CD14-positive monocyte (primary cell): ENCODE measurements at regions not wholly inside any gene's neighbourhood (a gene's known extent, or its start where the extent isn't known, plus 50 kb on each side); places are given as distances from the start of the nearest gene placed in this dataset.

Source experiments
- DNase-seq, 3 donors: peaks; one replicate each; pipeline ENCODE4 v3.0.0-alpha.2; 2011 to 2022
- H2AFZ ChIP-seq: 2 replicates; pipeline ENCODE4 v1.6.0; 2012; ENCODE audit warnings: mild to moderate bottlenecking, low read depth, low read length, inconsistent platforms; ENCODE audit not compliant: insufficient read depth, poor library complexity, severe bottlenecking
- H3K27ac ChIP-seq, 2 donors: 1 replicate in 1 of 2; 2 replicates in 1 of 2; pipeline ENCODE4 v1.5.1; 2012 to 2013; ENCODE audit warnings: low read length in 2 of 2, control low read depth in 1 of 2, inconsistent platforms in 1 of 2, low read depth in 1 of 2, mild to moderate bottlenecking in 1 of 2
- H3K27me3 ChIP-seq, 2 donors: one replicate each; pipeline versions ENCODE4 v1.6.0 to v1.6.1; 2011 to 2013; ENCODE audit warnings: low read length in 2 of 2; ENCODE audit not compliant: control insufficient read depth in 2 of 2, insufficient read depth in 2 of 2
- H3K36me3 ChIP-seq, 2 donors: replicated peaks in 1 of 2; 1 replicate in 1 of 2; 2 replicates in 1 of 2; pipeline versions ENCODE4 v1.5.1 to v1.6.1; 2012 to 2013; ENCODE audit warnings: low read length in 2 of 2, control low read depth in 1 of 2, inconsistent platforms in 1 of 2, mild to moderate bottlenecking in 1 of 2; ENCODE audit not compliant: insufficient read depth in 2 of 2, control insufficient read depth in 1 of 2
- H3K4me1 ChIP-seq, 2 donors: 1 replicate in 1 of 2; 2 replicates in 1 of 2; pipeline versions ENCODE4 v1.5.1 to v1.6.1; 2012 to 2013; ENCODE audit warnings: low read length in 2 of 2, control low read depth in 1 of 2, inconsistent platforms in 1 of 2, mild to moderate bottlenecking in 1 of 2, moderate library complexity in 1 of 2; ENCODE audit not compliant: insufficient read depth in 2 of 2, control insufficient read depth in 1 of 2
- H3K4me2 ChIP-seq: replicated peaks from 2 replicates; pipeline ENCODE3; 2012; ENCODE audit warnings: low read length, moderate library complexity, mild to moderate bottlenecking; ENCODE audit not compliant: poor library complexity, severe bottlenecking; ENCODE audit errors: extremely low read depth
- H3K4me3 ChIP-seq, 3 experiments: fragments of 200-600 bp in 1 of 3; sonication (generic) in 1 of 3; replicated peaks in 1 of 3; 1 replicate in 2 of 3; 2 replicates in 1 of 3; pipeline ENCODE4 v1.5.1; 2011 to 2013; ENCODE audit warnings: low read length in 3 of 3, mild to moderate bottlenecking in 3 of 3, control low read depth in 2 of 3, low read depth in 2 of 3, inconsistent platforms in 1 of 3, moderate library complexity in 1 of 3
- H3K79me2 ChIP-seq: 2 replicates; pipeline ENCODE4 v1.6.0; 2012; ENCODE audit warnings: mild to moderate bottlenecking, control low read depth, inconsistent platforms, low read length, moderate library complexity; ENCODE audit not compliant: insufficient read depth
- H3K9ac ChIP-seq: 2 replicates; pipeline ENCODE4 v1.6.0; 2017; ENCODE audit warnings: low read length, mild to moderate bottlenecking; ENCODE audit not compliant: insufficient read depth, poor library complexity, severe bottlenecking
- H3K9me3 ChIP-seq, 2 donors: replicated peaks in 1 of 2; 1 replicate in 1 of 2; 2 replicates in 1 of 2; pipeline versions ENCODE4 v1.5.1 to v1.6.1; 2012 to 2013; ENCODE audit warnings: low read length in 2 of 2, control low read depth in 1 of 2; ENCODE audit not compliant: control insufficient read depth in 1 of 2, insufficient read depth in 1 of 2
- H4K20me1 ChIP-seq: 2 replicates; pipeline ENCODE4 v1.6.0; 2012; ENCODE audit warnings: mild to moderate bottlenecking, low read length, control low read depth, moderate library complexity; ENCODE audit not compliant: insufficient read depth
- H3K27ac Mint-ChIP-seq, 7 donors: one replicate each; pipeline ENCODE4 v1.8.0; 2020; ENCODE audit warnings: mild to moderate bottlenecking in 7 of 7, mixed read lengths in 7 of 7, moderate library complexity in 6 of 7, inconsistent platforms in 2 of 7
- H3K27me3 Mint-ChIP-seq, 3 donors: one replicate each; pipeline ENCODE4 v1.8.0; 2021 to 2022; ENCODE audit warnings: low read depth in 3 of 3, mild to moderate bottlenecking in 3 of 3, mixed read lengths in 3 of 3, moderate library complexity in 3 of 3, inconsistent platforms in 1 of 3
- H3K36me3 Mint-ChIP-seq, 2 donors: one replicate each; pipeline ENCODE4 v1.8.0; 2020; ENCODE audit warnings: mixed read lengths in 2 of 2, inconsistent platforms in 1 of 2, mild to moderate bottlenecking in 1 of 2
- H3K4me1 Mint-ChIP-seq: one replicate; pipeline ENCODE4 v1.8.0; 2020; ENCODE audit warnings: mild to moderate bottlenecking, mixed read lengths
- H3K4me3 Mint-ChIP-seq, 2 donors: one replicate each; pipeline ENCODE4 v1.8.0; 2020; ENCODE audit warnings: mild to moderate bottlenecking in 2 of 2, mixed read lengths in 2 of 2, moderate library complexity in 1 of 2
- H3K9me3 Mint-ChIP-seq, 7 donors: one replicate each; pipeline ENCODE4 v1.8.0; 2020 to 2022; ENCODE audit warnings: mixed read lengths in 7 of 7, mild to moderate bottlenecking in 6 of 7, moderate library complexity in 6 of 7, inconsistent platforms in 2 of 7
- CTCF ChIP-seq: fragments of 200-600 bp; IDR thresholded peaks from one replicate; pipeline ENCODE4 v1.8.0; 2022; ENCODE audit warnings: antibody characterized with exemption, mild to moderate bottlenecking
- WGBS: methylation state at CpG from one replicate; pipeline ENCODE4 v1.1.5; 2013; ENCODE audit warnings: missing lambda C conversion rate; ENCODE audit not compliant: insufficient coverage; 5-methylcytosine and 5-hydroxymethylcytosine counted together
- intact Hi-C, 2 donors: fragments of 100-400 bp; cut with micrococcal nuclease; formaldehyde crosslinking; loops; one replicate each; pipeline versions ENCODE4 v1.15.0 to v1.15.1; 2023

GRCh38 chr4:155444721-155445120, 68.0 kb upstream of the MAP9 start:
- Histone ChIP-seq H3K9me3 (no peaks in the 10 kb centered on the region), H3K4me1 (no peaks in the 10 kb centered on the region), H3K4me2 (no peak overlapping the region), H3K27me3 (no peaks in the 10 kb centered on the region), H3K36me3 (no peaks in the 10 kb centered on the region), H4K20me1 (no peaks in the 10 kb centered on the region), H2AFZ (no peak overlapping the region), H3K4me3 (no peak overlapping the region), H3K27ac (no peak overlapping the region), H3K9ac (no peak overlapping the region), H3K79me2 (no peaks in the 10 kb centered on the region)
- peaks cover 2 to 7% (median 5%) of the 10 kb centered on the region in 3 donors for H3K27me3 Mint-ChIP-seq
- no peak overlapping the region for H3K4me3 Mint-ChIP-seq
- peaks cover 6% of the 10 kb centered on the region for H3K4me1 Mint-ChIP-seq
- no peaks in the 10 kb centered on the region for H3K36me3 Mint-ChIP-seq
- peaks cover 0 to 3% (median 1%) of the 10 kb centered on the region in 7 donors for H3K9me3 Mint-ChIP-seq
- H3K27ac Mint-ChIP-seq: no peak overlapping the region
- intact Hi-C loops: no loop called here
- DNase-seq: no peak
- 84% methylated on average over 3 of the region's 5 CpGs for WGBS
- TF ChIP-seq CTCF: no peak

- Mint-ChIP-seq H3K4me3 (peak overlapping the region in 1 of 2 donors; percentile 67), H3K27me3 (peaks cover 2 to 7% (median 5%) of the 10 kb centered on the region in 3 donors), H3K4me1 (peaks cover 6% of the 10 kb centered on the region), H3K27ac (no peak overlapping the region), H3K36me3 (no peaks in the 10 kb centered on the region), H3K9me3 (peaks cover 0 to 5% (median 1%) of the 10 kb centered on the region in 7 donors)
- no peaks in the 10 kb centered on the region for H3K79me2 ChIP-seq
- no peak overlapping the region for H3K27ac ChIP-seq
- peak; percentile 88 for TF ChIP-seq CTCF
- no peaks in the 10 kb centered on the region for H3K27me3 ChIP-seq
- H4K20me1 ChIP-seq: no peaks in the 10 kb centered on the region
- no peak overlapping the region for H3K9ac ChIP-seq
- 43% methylated on average over 2 of the region's 10 CpGs for WGBS
- H3K4me3 ChIP-seq: no peak overlapping the region
- peak; percentile 34 to 60 (median 51) for DNase-seq
- H3K36me3 ChIP-seq: no peaks in the 10 kb centered on the region
- H3K9me3 ChIP-seq: no peaks in the 10 kb centered on the region
- no peaks in the 10 kb centered on the region for H3K4me1 ChIP-seq
- intact Hi-C loops: loop anchor here (2.0 kb wide), 2 partner anchors 344 to 346 kb away; no protein-coding TSS in a partner anchor
- no peak overlapping the region for H2AFZ ChIP-seq
- H3K4me2 ChIP-seq: no peak overlapping the region
Measured at GRCh38 chr4:155442267-155443105, 65.7 kb upstream of the MAP9 start.
